ENCODE measurements at regions not wholly inside any gene's neighbourhood (a gene's known extent, or its start where the extent isn't known, plus 50 kb on each side); places are given as distances from the start of the nearest gene placed in this dataset.

DNA sequence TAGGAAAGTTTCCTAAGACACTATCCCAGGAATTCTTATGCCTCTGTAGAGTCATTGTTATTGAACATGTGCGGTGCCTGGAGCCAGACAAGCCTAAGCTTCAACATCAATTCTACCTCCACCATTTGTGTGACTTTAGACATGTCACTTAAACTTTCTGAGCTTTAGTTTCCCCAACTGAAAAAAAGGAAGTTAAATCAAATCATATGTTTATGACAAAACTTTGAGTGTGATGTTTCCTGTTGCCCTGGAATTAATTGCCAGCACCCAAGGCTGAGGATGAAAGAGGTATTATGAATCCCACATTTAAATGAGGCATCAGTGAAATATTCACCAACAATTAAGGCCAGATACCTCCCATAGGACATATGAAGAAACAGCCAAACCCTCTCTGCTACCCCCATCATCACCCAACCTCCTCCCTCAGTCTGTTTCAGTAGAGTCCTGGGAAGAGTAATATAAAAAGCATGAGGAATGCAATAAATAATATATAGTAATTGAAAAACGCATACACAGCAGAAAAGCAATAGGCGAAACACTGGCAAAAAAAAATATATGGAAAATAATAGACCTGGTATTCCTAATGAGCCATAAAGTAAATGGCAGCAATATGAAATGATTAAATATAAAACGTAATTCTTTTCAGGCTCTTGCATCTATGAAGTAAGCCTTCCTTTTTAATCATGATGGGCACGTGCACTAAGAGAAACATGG, 182.0 kb upstream of the DCN start:
- DNase-seq (ENCODE audit: low read depth in 2 of 2) = no peak

DNA sequence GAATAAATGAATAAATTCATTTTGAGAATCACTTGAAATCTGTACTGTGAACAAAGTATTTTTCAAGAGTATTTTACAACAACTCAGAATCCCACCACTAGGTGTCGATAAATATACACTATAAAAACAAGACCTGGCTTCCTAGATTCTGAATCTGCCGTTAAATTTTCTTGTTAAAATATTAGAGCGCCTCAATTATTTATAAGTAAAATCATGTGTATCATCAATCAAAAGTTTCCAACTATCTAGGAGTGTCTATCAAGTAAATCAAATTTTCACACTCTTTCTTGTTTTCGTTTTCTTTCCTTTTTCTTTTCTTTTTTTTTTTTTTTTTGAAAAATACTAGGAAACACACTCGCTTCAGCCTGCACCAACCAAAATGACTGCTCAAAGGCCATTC, 179.2 kb upstream of the DCN start:
- peak; percentile 62 to 76 for DNase-seq (ENCODE audit: low read depth in 2 of 2)

DNA sequence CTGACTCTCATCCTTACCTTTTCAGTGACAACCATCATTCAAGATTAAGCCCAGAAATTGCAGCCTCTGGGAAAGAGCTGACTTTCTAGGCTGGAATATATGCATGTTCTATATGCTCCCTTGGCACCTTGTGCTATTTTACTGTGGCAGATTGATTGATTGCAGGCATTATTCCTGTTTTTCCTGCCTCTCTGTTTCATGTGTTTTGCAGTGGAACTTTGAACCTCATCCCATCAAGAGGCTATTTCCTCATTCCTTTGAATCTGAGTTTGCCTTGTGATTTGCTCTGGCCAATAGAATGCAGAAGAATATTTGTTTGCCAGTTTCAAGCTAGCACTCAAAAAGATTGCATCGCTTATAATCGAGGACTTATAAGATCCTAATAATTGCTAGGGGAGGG, 174.8 kb upstream of the DCN start:
- DNase-seq (ENCODE audit: low read depth in 2 of 2) = peak in 1 of 2 donors; percentile 8

DNA sequence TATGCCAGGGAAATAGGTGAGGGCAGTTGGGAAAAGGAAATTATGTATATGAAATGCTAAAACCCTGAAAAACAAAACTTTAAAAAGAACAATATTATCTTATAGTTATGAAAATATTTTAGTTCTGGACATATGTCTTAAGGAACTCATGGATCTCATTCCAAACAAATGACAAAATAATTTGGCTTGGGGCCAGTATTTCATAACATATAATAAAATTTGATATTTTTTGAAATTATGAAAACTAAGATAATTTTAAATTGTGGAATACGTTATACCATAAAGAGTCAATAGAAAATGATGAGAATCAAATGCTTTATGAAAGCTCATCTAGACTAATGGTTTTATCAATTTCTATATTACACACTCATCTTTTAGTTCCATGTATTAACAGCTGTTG, 173.8 kb upstream of the DCN start:
- DNase-seq (ENCODE audit: low read depth in 2 of 2) = no peak

DNA sequence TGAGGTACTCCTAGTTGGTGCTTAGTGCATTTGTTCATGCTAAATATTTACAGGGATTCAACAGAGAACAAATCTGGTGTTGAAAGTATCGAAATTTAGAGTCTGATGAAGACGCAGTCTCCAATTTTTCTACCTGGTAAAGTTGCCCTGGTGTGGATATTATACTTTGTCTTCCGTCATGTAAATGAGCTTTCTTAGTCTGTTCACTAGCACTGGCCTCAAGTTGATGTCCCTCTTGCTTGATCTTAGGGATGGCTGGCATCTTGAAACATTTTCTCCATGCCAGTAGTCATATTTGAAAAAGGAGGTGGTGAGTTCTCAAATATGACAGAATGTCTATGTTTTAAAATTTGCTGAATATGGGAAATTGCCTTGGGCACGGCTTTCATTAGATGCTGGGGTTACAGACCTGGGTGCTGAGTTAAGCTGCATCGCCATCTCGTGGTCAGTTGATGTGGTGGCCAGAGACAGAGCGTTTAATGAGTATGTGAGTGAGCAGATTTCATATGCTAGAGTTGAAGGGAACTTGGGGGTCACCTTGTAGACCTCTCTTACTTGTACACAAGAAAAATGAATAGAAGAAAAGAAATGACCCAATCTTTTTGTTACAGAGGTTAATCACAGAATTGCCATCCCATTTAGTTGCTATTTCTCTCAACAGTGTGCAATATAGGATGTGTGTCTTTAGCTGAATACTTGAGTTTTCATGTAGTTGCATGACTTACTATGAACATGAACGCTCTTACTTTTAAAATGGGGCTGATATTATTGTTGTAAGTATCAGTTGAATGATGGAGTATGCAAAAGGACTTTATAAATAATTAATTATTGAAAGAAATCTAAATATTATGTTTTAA, 172.8 kb upstream of the DCN start:
- peak; percentile 73 to 78 for DNase-seq (ENCODE audit: low read depth in 2 of 2)

DNA sequence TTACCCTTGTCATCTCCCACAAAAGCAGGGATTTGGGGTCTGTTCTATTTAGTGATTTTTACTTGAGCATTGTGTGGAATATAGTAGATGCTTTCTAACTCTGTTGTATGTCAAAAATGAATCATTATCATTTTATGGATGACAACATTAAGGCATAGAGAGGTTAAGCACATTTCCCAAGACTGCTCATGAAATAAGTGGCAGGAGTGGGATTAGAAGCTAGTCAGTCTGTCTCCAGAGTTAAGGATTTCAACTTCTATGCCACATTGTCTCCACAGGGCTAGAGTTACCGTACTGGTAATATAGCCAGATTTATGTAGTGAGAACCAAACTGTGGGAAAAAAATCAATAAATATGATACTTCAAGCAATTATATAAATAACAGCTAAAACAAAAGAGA, 170.6 kb upstream of the DCN start:
- no peak for DNase-seq (ENCODE audit: low read depth in 2 of 2)

DNA sequence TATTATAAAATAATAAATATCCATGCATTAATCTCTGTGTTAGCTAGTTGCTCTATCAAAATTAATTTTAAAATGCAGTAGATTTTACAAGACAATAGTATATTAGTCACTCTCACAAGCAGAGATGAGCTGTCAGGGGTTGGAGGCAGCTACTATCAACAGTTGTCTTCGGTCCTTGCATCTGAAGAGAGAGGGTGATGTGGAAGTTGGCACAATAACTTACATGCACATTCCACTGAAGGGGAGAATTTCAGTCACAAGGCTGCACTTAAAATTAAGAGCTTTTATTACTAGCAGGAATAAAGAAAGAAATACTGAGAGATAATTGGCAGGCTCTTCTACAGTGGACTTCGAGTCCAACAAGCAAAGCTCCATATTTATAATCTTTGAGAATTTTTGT, 166.9 kb upstream of the DCN start:
- no peak for DNase-seq (ENCODE audit: low read depth in 2 of 2)

DNA sequence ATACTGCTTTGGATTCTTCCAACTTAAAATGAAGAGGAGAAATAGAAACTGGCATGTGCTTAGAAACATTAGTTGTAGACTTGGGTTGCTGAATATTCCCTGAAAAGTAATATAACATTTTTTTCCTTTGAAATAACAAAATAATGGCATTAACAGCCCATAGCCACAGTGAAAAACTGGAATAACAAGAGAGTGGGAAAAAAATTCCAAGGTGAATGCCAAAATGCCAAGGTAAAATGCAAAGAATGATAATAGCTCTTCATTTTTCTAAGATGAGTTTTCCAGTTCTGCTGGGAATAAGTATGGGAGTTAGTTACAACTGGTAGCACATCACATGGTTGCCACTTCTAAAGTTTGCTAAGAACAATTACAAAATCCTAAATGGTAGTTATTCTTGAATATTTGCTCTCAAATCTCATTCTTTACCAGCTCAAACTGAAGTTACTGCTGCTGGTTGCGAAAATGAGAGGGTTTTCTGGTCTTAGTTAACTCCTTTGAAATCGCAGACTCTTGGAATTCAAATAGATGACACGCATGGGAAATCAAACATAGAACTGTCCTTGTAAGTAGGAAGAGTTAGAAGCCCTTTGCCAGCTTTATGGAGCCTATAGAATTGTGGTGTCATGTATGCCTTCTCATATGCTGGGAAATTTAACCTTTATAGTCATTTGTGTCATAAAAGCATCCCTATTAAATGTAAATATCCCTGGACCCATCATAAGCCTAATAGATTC, 165.0 kb upstream of the DCN start:
- no peak for DNase-seq (ENCODE audit: low read depth in 2 of 2)

DNA sequence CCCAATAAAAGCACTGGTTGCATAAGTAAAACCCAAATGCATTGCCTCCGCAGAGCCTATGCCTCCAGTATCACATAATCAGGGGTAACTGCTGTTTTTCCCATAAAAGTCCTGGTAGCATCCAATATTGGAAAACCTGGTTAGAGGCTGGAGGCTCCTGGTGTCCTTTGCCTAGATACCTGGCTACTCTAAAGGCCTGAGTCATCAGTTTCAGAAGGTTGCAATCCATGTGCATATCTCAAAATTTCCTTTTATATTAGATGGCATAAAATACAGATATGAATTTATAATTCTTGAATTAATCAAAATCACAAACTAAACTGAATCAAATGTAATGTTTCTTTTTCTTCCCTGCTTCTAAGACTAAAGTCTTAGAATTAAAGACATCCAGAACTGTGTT, 164.2 kb upstream of the DCN start:
- no peak for DNase-seq (ENCODE audit: low read depth in 2 of 2)

DNA sequence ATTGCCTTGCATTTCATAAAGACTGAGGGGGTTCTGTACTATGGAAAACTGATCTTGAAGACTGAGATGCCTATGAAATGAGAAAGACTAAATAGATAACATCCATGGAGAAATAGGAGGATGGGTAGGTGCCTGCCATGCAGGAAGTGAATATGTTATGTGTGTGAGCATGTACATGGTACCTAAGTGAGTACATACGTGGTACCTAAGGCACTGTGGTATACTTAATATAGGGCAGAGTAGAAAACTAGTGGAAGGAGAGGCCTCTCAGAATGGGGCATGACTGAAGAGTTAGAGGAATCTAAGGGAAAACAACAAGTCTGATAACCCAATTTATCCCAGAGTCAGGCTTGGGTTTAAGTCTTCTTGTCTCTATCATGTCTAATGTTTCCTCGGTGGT, 161.8 kb upstream of the DCN start:
- no peak for DNase-seq (ENCODE audit: low read depth in 2 of 2)

DNA sequence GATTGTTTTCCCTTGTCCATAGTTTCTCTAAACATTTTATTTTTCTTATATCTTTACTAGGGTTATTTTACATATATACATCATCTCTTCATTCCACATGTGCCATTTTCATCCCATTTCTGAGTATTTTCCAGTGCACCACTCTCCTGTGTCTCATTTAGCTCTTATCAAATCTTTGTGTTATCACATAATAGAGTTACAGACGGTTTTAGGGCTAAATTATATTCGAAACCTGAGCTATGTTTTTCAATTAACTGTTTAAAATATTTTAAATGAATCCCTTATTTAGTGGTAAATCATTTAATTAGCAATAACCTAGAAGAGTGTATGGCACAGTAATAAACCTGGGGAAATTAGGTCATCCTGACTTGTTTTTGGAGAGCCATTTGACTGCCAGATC, 160.4 kb upstream of the DCN start:
- DNase-seq (ENCODE audit: low read depth in 2 of 2) = no peak

DNA sequence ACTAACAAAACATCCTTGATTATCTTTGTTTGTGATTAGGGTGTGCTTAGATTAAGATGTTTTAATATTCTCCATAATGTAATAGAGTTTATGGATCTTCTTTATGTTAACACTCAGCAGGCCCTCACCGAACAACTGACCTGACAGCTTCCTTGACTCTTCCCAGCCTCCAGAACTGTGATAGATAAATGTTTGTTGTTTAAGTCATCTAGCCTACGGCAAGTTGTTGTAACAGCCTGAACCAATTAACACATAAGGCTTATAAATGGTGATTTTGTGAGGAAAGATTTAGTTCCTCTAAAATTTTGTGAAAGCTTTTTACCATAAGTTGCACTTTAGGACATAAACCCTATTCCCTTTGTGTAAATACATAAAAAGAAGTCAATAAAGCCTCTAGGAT, 156.5 kb upstream of the DCN start:
- no peak for DNase-seq (ENCODE audit: low read depth in 2 of 2)

DNA sequence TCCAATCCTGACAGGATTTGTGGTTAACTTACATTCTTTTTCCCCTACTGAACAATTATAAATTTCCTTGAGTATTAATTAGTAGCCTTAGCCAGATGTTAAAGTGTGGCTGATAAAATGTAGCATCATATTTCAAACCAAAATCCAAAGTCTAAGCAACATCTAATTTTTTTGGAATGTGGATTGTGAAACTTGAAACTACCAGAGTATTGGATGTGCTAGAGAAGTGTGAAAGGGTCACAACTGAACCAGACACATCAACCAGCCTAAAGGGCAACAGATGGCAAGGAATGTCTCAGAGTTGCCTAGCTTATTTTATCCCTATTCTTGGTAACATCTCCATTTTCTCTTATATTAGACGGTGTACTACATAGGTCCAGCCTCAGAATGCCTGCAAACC, 153.1 kb upstream of the DCN start:
- no peak for DNase-seq (ENCODE audit: low read depth in 2 of 2)

DNA sequence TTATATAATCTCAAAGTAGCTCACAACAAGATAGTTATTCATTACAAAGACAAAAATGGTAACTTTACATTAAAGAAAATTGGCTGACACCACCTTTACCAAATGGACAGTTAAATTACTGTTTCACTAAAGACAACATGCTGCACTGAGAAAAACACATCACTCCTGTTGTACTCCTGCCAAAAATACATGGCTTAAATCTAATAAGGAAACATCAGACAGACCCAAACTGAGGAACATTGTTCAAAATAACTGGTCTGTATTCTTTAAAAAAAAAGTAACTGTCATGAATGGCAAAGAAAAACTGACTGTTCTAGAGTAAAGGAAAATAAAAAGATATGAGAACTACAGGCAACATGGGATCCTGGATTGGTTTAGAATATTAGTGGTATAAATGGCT, 151.3 kb upstream of the DCN start:
- no peak for DNase-seq (ENCODE audit: low read depth in 2 of 2)

DNA sequence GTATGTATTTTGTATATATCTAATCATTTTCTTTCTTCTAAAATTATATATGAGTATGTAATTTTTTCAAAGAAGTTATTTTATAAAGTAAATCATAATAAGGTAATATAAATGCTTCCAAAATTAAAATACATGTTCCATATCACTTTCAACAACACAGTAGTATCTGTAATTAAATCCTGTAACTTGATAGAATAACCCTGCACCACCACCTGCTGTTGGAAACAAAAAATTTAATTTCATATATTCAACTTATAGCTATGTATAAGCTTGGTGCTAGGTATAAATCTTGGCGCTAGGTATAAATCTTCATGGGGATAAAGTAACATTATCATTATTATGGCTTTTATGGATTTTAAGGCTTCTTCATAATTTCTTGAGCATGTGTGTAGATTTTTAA, 149.7 kb upstream of the DCN start:
- DNase-seq (ENCODE audit: low read depth in 2 of 2) = no peak

DNA sequence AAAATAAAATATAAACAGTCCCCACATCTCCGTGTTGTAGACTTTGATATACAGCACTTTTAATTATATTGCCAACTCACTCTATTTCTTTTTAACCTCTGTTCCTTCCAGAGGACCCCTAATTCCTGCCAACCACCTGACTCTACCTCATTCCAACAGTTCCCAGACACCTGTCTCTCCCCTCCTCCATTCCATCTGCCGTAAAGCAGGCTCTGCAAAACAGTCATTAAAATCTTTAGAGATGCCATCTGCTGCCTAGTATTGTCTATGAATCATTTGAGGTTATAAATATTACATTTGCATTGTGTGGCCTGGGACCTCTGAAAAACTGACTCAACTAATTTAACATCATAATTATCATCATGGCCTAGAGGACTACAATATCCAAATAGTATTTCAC, 148.8 kb upstream of the DCN start:
- no peak for DNase-seq (ENCODE audit: low read depth in 2 of 2)

DNA sequence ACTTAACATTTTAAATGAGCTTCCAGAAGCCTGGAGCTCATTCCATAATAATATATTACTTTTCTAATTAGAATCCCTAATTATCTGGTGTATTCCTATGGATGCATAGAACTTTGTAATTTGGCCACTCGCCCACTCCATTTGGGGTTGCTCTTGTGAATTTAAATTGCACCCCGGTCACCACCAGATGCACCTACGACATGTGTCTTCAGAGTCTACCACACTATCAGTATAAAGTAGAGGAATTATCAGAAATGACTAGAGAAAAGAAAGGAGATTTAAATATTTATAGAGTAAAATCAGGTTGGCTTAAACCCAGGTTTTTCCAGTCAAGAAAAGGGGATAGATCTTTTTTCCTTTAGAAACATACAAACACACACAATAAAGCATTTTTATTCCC, 145.8 kb upstream of the DCN start:
- DNase-seq (ENCODE audit: low read depth in 2 of 2) = no peak

DNA sequence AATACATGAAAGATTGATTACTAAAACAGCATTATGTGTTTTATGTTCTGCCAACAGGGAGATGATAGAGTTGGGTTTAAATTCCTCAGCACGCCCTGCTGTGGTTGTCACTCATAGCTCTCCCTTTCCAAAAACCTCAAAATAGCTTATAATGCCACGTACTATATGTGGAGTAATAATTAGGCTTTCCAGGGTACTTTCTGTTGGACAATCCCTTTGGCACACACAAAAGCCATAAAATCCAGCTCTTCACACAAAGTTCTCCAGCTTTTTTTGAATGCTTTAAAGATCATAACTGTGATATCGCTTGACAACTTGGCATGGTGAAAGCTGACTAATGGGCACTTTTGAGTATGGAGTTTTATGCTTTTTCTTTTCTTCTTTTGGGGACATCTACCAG, 145.3 kb upstream of the DCN start:
- no peak for DNase-seq (ENCODE audit: low read depth in 2 of 2)

DNA sequence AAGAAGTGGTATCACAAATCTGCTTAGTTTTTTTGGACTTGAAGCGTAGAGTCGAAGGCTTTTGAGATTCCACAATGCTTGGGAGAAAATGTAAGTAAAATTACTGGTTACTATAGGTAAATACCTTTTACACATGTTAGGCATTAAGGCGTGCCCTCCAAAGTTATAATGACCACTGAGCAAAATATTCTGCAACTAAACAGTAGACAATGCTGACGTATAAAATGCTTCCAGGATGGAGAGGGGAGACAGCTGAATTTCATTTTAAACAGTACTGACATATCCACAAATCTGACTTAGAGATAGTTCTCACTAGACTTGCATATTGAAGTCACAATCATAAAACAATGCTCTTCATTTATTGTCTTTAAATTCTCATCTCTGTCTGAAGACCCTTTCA, 144.5 kb upstream of the DCN start:
- DNase-seq (ENCODE audit: low read depth in 2 of 2) = no peak

DNA sequence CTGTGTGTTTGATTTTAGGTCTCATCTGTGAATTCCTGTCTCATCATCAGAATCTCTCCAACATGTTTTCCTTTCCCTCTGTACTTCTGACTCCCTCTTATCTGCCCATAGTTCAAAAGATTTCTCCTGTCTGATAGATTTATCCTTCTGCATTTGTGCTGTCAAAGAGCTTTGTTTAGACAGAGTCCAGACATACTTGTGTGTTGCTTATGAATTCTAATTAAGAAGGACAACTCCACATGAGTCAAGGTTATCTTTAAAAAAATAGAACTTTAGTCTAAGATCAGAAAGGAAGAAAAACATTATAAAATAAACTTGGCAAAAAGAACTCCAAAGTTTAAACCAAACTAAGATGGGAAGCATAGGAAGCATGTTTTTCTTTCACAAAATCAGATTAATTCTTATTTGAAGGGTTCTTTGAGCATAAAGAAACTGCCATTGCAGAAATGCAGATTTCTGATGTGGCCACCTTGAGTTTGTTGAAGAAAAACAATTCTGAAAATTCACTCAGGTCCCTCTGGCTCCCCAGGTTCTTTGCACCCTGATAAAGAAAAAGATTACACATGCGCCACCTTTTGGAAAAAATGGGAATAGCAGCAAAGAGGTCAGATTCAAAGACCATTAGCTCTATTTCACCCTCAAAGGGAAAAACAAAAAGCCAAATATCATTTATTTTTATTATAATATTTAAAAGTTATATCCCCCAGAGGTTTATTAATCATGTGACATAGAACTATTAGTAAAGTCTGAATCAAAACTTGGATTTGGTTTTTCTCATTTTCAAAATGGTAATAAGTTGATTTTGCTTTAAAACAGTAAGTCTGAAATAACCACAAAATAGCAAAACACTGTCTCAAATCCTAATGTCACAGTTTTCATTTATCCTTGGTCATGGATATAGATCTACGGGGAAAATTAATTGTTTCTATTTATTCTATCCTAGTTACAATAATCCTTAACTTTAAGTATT, 143.7 kb upstream of the DCN start:
- peak; percentile 29 to 31 for DNase-seq (ENCODE audit: low read depth in 2 of 2)

DNA sequence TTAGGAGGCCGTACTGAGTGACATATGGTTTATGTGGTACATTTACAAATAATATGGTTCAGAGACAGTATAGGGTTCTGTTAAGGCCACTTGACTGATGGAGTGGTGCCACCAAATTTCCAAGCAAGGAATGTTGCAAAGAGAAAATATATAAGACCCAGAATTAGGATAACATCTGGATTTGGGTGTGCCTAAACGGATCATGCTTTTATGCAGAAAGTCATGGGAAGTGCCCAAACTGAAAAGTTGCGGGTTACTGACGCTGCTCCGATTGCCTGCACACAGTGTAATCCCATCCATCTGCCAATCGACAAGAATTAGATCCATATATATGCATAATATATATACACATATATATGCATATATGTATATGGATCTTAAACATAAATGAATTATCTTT, 138.4 kb upstream of the DCN start:
- DNase-seq (ENCODE audit: low read depth in 2 of 2) = no peak

All from lung microvascular endothelial cell (primary cell).